ENCODE measurements at regions not wholly inside any gene's neighbourhood (a gene's known extent, or its start where the extent isn't known, plus 50 kb on each side); places are given as distances from the start of the nearest gene placed in this dataset.

GRCh38 chr3:34283751-34284150, 485.3 kb downstream of the PDCD6IP start:
- CTCF ChIA-PET = interaction anchor here (1.2 to 1.6 kb wide), 2 partner anchors 16 to 19 kb away, joined by 4 read pairs; no protein-coding TSS in a partner anchor
- TF ChIP-seq USF2 (IDR thresholded peaks at IDR 0.05; ENCODE audit: borderline replicate concordance, low read depth, low read length) (no peak), SIN3A (IDR thresholded peaks at IDR 0.05; ENCODE audit: low read depth, low read length) (no peak), KDM1A (IDR thresholded peaks at IDR 0.05; ENCODE audit: borderline replicate concordance) (no peak), IRF4 (IDR thresholded peaks at IDR 0.05; ENCODE audit: low read depth, low read length) (no peak), NFYA (IDR thresholded peaks at IDR 0.05; ENCODE audit: borderline replicate concordance, low read depth, low read length) (no peak), PAX5 (IDR thresholded peaks at IDR 0.05; ENCODE audit: borderline replicate concordance, low read depth, low read length) (no peak), CHD1 (IDR thresholded peaks at IDR 0.05; ENCODE audit: low read depth, low read length) (no peak), ZNF384 (IDR thresholded peaks at IDR 0.05; ENCODE audit: borderline replicate concordance, low read depth, low read length) (no peak), MAX (IDR thresholded peaks at IDR 0.05; ENCODE audit: low read depth, low read length) (no peak), RELA (IDR thresholded peaks at IDR 0.05; ENCODE audit: borderline replicate concordance, partially characterized antibody) (no peak), MLLT1 (IDR thresholded peaks at IDR 0.05) (no peak), SUPT20H (IDR thresholded peaks at IDR 0.05; ENCODE audit: borderline replicate concordance, control insufficient read depth, low read depth, low read length) (no peak), ESRRA (IDR thresholded peaks at IDR 0.05; ENCODE audit: low read length) (no peak), ZBTB11 (CRISPR knock-in tag; IDR thresholded peaks at IDR 0.05) (no peak), USF1 (IDR thresholded peaks at IDR 0.05; ENCODE audit: borderline replicate concordance, extremely low read length, insufficient read depth, low read depth, low read length) (no peak)

More at GRCh38 chr3:34283751-34284150, 485.3 kb downstream of the PDCD6IP start:
- in situ Hi-C loops (cut with MboI) = no loop called here
- Histone ChIP-seq H2AFZ (ENCODE audit: control insufficient read depth, low read depth, low read length) (no peak overlapping the region), H3K9me3 (replicated peaks; ENCODE audit: control insufficient read depth, insufficient read depth, low read length) (no peaks in the 10 kb centered on the region), H3K4me1 (ENCODE audit: control insufficient read depth, insufficient read depth, low read length) (no peaks in the 10 kb centered on the region), H3K27me3 (replicated peaks in 1 of 2; ENCODE audit: control insufficient read depth in 2 of 2, insufficient read depth in 2 of 2, low read length in 1 of 2) (no peaks in the 10 kb centered on the region), H3K4me2 (ENCODE audit: control insufficient read depth, insufficient read depth) (no peak overlapping the region), H3K79me2 (ENCODE audit: control insufficient read depth, insufficient read depth, low read length) (no peaks in the 10 kb centered on the region), H3K9ac (ENCODE audit: control insufficient read depth, insufficient read depth, low read length) (no peak overlapping the region), H3K4me3 (no peak overlapping the region), H3K36me3 (ENCODE audit: control insufficient read depth in 2 of 2, insufficient read depth in 2 of 2, low read length in 1 of 2) (no peaks in the 10 kb centered on the region), H3K27ac (ENCODE audit: control insufficient read depth, insufficient read depth) (no peak overlapping the region), H4K20me1 (ENCODE audit: control insufficient read depth, insufficient read depth) (no peaks in the 10 kb centered on the region)
- intact Hi-C loops (cut with micrococcal nuclease; ENCODE audit: unreplicated experiment) = no loop called here
- ChIA-PET SMC1A (ENCODE audit: uncharacterized antibody, unreplicated experiment) (interaction anchor here (1.5 kb wide), 1 partner anchor 23 kb away, joined by 6 read pairs; no protein-coding TSS in a partner anchor), POLR2A (no interaction called here), RAD21 (ENCODE audit: unreplicated experiment) (no interaction called here)
- no peak for ATAC-seq
- WGBS (ENCODE audit: insufficient coverage, insufficient replicate concordance, low lambda C conversion rate, missing lambda C conversion rate) = 26% methylated on average over 3 of the region's 3 CpGs
- no peak for FAIRE-seq
- no peak for DNase-seq (ENCODE audit: low read depth, low spot score)
- no TSS peak for BruUV-seq (replicated peaks)
